ENCODE measurements at regions not wholly inside any gene's neighbourhood (a gene's known extent, or its start where the extent isn't known, plus 50 kb on each side); places are given as distances from the start of the nearest gene placed in this dataset.

GRCh38 chr13:23007426-23007825 lies 173.4 kb upstream of the SGCG start:
- TF ChIP-seq CTCF (IDR thresholded peaks at IDR 0.05; ENCODE audit: low read depth, low read length) (no peak), MYC (IDR thresholded peaks at IDR 0.05; ENCODE audit: low read depth, low read length) (no peak), POLR2A (IDR thresholded peaks at IDR 0.05; ENCODE audit: extremely low read depth, insufficient read length) (no peak)
